ENCODE measurements at regions not wholly inside any gene's neighbourhood (a gene's known extent, or its start where the extent isn't known, plus 50 kb on each side); places are given as distances from the start of the nearest gene placed in this dataset.

- DNase-seq (ENCODE audit: low spot score), result peak; percentile 74
These were observed 202.1 kb downstream of the NOVA1 start for GRCh38 chr14:26395726-26396125.

GRCh38 chr14:26394150-26394810, 203.6 kb downstream of the NOVA1 start:
- peak; percentile 80 for DNase-seq (ENCODE audit: low spot score)

- no peak for DNase-seq (ENCODE audit: low spot score)
These were observed 205.3 kb downstream of the NOVA1 start for GRCh38 chr14:26392498-26392897.

DNA sequence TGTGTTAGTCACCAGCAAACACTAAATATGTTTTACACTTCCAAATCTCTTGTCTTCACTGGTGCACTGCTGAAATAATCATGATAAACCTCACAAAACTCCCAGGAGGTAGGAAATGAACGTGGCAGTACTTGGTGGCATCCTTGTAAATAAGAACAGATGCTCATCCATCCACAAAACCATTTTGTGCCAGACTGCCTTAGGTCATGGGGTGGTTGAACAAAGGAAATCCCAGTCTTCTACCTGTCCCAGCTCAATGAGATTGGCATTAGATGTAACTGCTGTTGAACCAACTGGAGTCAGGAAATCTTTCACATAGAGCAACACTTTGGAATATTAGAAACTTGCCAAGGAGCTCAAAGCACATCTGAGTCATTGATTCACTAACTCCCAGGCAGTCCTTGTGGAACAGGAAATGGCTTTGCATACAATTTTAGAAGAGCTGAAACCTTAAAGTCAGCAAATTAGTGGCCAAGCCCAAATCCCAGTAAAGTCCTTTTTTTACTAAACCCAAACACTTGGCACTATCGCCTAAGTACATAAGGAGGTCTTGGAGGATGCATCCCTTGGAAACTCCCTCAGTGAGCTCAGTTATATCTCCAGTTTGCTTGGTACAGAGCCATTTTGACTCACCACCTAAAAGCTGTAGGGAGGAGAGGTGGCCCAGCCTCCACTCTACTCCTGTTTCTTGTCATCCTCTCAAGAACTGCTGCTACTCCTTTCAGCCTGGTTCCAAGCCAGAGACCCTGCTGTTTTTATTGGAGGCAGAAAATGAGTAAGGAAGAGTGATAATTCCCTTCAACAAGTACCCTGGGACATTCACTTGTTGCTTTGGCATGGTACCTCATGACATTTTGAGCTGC, 208.0 kb downstream of the NOVA1 start:
- peak; percentile 62 for DNase-seq (ENCODE audit: low spot score)

GRCh38 chr14:26385310-26385709, 212.5 kb downstream of the NOVA1 start:
- no peak for DNase-seq (ENCODE audit: low spot score)

- no peak for DNase-seq (ENCODE audit: low spot score)
These were observed 214.7 kb downstream of the NOVA1 start for GRCh38 chr14:26382901-26383685.

- DNase-seq (ENCODE audit: low spot score), result no peak
These were observed 216.4 kb downstream of the NOVA1 start for GRCh38 chr14:26381405-26381804.

- DNase-seq (ENCODE audit: low spot score), result no peak
These were observed 217.2 kb downstream of the NOVA1 start for GRCh38 chr14:26380637-26381036.

GRCh38 chr14:26379951-26380350, 217.9 kb downstream of the NOVA1 start:
- no peak for DNase-seq (ENCODE audit: low spot score)

- DNase-seq (ENCODE audit: low spot score), result no peak
These were observed 220.7 kb downstream of the NOVA1 start for GRCh38 chr14:26377150-26377549.

- DNase-seq (ENCODE audit: low spot score), result no peak
These were observed 227.7 kb downstream of the NOVA1 start for GRCh38 chr14:26370115-26370514.

DNA sequence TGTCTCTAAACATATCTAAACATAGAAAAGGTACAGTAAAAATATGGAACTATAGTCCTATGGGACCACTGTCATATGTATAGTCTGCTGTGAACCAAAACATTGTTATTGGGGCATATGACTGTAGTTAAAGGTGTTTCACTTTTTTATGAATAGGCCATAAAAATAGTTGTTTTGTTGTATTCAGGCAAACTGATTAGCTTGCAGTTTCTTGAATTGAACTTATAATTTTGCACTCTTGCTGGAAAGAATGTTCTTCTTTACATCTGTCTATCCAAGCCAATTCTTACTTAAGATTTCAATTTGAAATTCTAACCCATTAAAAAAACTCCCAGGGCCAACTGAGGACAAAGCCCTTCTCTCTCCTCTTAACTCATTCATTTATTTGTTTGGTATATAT, 234.1 kb downstream of the NOVA1 start:
- no peak for DNase-seq (ENCODE audit: low spot score)

DNA sequence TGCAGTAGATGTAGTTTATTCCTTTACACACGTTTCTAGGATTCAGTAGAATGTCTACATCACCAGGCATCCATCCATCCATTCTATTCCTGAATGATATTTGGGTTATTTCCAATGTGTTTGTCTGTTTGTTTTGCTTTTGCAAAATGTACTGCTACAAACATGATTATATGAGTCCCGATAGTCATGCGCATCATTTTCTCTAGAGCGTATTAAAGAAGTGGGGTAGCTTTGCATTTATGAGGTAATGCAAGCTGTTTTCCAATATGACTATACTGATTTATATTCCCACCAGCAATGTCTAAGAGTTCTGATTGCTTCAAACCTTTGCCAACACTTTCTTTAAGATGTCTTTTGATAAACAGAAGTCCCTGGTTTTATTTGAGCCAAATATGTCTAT, 253.2 kb downstream of the NOVA1 start:
- DNase-seq (ENCODE audit: low spot score), result no peak

DNA sequence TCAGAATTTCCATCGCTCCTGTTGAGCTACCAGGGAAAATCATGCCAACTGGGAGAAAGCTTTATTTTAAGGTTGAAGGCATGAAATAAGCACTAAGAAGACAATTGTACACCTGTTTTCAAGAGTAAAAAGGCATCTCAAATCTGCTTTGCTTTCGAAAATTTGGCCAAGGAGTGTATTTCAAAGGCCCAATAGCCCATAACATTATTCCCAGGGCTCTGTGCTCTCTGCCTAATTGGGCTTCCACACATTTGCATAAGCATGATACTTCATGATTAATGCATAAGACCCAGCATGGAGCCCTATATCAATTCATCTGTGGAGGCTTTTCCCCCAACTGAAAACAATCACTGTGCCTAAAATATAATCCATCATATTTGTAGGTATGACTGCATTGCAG, 258.5 kb downstream of the NOVA1 start:
- peak; percentile 5 for DNase-seq (ENCODE audit: low spot score)

DNA sequence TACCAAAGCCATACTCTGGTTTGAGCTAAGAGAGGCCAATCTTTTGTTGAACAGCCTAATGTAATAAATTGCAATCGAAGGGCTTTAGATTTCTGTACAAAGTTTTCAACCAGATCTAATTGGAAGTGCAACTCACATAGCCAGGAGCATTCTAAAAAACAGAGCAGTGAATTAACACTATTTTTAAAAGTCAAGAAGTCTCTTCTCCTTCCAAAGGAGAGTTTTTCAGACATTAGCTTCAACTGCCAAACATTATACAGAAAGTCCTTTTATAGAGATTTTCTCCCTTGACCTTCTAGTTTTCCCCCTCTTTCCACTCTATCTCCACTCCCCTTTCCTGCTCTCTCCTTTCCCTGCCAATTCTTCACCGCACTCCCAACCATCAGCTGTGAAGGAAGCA, 259.6 kb downstream of the NOVA1 start:
- no peak for DNase-seq (ENCODE audit: low spot score)

DNA sequence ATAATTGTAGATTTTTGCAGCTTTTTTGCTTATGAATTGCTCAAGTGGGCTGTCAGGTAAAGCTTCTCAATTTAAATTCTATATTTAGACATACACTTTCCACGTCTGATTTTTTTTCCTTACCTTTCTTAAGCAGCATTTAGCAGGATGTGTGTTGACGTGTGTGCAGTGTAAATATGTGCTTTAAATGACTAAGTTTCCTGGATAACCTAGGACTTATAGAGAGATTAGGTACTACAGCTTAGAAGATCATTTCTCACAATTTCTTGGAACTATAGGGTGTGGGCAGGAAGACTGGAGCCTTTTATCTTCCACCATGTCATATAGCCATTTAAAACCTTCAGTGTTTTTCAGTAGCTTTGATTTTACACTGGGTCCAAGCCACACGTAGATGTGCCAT, 263.5 kb downstream of the NOVA1 start:
- DNase-seq (ENCODE audit: low spot score), result no peak

DNA sequence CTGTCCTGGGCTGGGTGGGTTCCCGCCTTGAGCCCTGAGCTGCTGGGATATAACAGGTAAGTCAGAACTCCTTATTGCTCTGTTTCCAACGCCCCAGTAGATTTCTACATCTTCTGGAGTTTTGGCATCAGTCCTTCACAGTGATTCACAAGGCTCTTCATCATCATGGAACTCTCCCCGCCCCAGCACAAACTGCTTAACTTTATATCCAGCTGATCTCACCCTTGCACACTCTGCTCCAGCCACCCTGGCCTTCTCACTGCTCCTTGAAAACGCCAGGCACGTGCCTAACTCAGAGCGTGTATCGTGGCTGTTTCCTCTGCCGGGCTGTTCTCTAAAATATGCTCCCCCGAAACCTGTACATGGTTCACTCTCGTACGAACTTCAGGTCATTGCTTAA, 264.9 kb downstream of the NOVA1 start:
- no peak for DNase-seq (ENCODE audit: low spot score)

- DNase-seq (ENCODE audit: low spot score), result no peak
These were observed 266.9 kb downstream of the NOVA1 start for GRCh38 chr14:26330982-26331381.

DNA sequence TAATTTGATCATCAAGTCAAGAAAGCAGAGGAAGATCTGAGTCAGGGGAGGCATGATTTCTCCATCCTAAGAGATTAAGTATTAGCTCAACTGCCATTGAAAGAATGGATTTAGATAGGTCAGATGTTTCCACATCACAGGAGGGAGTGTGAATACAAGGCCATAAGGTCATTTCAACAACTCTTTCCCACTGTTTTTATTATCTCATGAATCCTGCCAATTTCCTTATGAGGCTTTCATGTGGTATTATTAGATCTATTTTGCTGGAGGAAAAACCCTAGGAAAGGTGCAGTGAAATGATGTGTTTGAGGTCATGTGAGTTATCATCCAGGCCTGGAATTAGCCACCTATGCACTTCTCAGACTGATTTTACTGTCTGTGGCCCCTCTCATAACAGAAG, 269.0 kb downstream of the NOVA1 start:
- DNase-seq (ENCODE audit: low spot score), result no peak

DNA sequence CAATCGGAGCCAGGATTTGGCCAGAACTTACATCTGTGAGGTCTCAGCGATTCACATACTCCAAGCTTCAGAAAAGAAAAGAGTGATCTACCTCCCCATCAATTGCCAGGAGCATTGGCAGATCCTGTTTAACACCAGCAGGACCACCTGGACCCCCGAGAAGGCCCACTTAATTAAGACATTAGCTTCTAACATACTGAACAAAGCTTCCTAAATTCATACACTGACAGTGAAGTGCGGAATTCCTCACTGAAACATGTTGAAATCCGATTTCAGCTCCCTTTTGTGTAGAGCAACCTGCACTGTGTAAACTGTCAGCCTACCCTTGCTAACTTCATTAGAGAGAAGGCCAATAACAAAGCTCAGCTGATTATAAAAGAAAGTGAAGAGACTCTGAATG, 274.0 kb downstream of the NOVA1 start:
- no peak for DNase-seq (ENCODE audit: low spot score)

DNA sequence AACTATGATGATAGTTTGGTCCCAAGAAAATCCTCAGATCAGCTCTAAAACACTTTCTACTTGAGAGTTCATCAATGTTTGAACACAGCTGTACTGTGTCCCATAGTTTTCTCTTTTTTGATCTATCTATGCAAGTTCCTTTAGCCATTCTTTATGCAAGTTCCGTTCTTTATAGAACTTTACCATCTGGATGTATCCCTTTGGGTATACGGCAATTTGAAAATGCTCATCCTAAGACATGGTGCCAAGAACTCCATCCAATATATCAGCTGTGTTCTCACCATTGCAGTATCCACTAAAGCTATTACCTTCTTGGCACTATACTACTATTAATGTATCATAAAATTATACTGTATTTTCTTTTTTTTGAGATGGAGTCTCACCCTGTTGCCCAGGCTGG, 276.9 kb downstream of the NOVA1 start:
- no peak for DNase-seq (ENCODE audit: low spot score)

- no peak for DNase-seq (ENCODE audit: low spot score)
These were observed 278.5 kb downstream of the NOVA1 start for GRCh38 chr14:26319139-26319864.

Data from cerebellar cortex (tissue), 1 donor.